COLO668 (cell line): ENCODE measurements at regions not wholly inside any gene's neighbourhood (a gene's known extent, or its start where the extent isn't known, plus 50 kb on each side); places are given as distances from the start of the nearest gene placed in this dataset.

ENCODE experiments used
- DNase-seq: peaks from one replicate; lab custom pipeline; 2025; ENCODE audit not compliant: unreplicated experiment; lab: John Stamatoyannopoulos, UW

DNA sequence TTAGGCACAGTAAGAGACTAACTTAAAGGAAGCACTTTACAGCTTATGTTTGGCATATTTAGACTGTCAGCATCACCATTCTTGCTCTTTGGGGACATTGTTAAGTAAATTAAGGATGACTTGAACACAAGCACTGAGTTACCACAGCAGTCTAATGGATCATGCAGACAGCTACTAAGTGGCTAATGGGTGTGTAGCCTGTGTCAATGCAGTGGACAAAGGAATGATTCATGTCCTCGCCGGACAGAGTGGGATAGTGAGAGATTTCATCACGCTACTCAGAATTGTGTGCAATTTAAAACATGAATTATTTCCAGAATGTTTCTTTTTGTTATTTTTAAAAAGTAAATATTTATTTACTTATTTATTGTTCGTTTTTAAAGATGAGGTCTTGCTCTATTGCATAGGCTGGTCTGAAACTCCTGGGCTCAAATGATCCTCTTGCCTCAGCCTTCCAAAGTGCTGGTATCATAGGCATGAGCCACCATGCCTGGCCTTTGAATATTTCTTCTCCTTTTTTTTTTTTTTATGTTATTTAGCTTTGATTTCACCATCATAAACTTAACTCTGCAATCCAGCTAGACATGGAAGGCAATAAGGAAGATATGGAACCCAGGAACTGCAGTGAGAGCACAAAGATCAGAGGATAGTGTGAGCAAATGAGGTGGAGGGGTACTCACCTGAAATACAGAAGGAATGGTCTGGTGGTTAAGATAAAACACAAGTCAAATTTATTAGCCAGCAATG is 53.0 kb upstream of the KLF4 start:
- no peak for DNase-seq

DNA sequence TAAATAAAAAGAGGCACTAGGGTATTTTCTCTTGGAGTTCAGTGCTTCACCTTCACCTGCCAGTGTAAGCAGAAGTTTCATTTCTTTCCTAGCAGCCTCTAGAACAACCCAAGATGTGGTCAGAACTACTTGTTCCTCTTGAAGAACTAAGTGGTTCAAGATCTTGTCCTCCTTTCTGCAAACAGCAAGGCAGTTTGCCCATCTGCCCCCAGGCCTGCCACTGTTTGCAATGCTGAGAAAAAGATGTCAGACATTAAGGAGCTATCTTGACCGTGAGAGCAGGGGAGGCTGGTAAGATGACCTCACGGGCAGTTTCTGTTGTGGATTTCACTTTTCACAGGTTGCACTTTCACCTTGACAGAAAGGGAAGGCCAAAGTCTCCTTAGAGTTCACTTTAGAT is 52.0 kb upstream of the KLF4 start:
- DNase-seq, result no peak

DNA sequence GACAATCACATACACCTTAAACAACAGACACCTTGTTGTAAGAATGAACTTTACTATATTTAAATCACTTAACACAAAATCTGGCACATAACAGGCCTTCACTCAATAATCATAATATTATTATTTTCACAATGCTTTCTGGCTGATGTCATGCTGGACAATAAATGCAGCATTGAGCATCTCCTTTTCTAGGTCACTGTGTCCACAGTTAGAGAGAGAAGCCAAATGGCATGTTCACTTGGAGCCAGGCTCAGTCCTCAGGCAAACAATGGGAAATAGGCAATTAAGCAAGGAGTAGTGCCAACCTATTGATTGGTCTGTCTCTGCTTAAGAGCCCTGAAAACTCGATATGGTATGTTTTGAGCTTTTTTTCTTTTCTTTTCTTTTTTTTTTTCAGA is 50.6 kb upstream of the KLF4 start:
- no peak for DNase-seq

DNA sequence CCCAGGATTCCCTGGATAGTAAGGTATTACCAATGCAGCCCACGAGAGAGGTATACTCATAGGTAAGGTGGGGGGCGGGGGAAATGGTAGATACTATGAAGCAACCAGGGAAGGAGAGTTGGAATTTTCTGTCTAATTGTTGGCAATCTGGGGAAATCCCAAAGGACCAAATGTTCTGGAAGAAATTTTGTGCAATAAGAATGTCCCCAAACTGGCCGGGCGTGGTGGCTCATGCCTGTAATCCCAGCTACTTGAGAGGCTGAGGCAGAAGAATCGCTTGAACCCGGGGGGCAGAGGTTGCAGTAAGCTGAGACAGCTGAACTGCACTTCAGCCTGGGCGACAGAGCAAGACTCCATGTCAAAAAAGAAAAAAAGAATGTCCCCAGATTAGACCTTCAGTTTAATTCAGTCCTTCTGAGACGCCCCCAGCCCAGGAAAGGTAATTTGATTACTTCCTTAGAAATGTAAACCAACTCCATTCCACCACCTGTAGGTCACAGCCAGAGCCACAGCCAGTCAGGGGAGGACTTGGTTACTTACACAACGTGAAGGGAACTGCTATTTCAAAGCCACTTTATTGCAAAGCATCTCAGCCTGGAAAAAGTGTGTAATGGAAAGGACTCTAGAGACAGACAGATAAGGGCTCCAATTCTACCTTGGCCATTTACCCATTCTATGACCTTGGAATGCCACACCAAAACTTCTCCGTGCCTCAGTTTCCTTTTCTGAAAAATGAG is 50.0 kb upstream of the KLF4 start:
- DNase-seq, result peak; percentile 9
